SK-N-SH (cell line): ENCODE measurements at regions not wholly inside any gene's neighbourhood (a gene's known extent, or its start where the extent isn't known, plus 50 kb on each side); places are given as distances from the start of the nearest gene placed in this dataset.

Source experiments
- CHD2 ChIP-seq: fragments of 150-350 bp; IDR thresholded peaks from 2 replicates; pipeline ENCODE4 v1.6.1; 2018; ENCODE audit warnings: low read length; ENCODE audit not compliant: partially characterized antibody
- ELF1 ChIP-seq: IDR thresholded peaks from 2 replicates; pipeline ENCODE4 v1.4.0; 2012
- EP300 ChIP-seq, 2 experiments: IDR thresholded peaks; 2 replicates each; pipeline versions ENCODE4 v1.4.0 to v1.6.1; 2012; ENCODE audit warnings: borderline replicate concordance in 1 of 2, low read depth in 1 of 2, low read length in 1 of 2
- FOSL2 ChIP-seq: IDR thresholded peaks from 2 replicates; pipeline ENCODE4 v1.4.0; 2012; ENCODE audit warnings: low read depth, mild to moderate bottlenecking, moderate library complexity, borderline replicate concordance
- FOXJ3 ChIP-seq: sonication (generic); formaldehyde crosslinking; IDR thresholded peaks from 2 replicates; pipeline ENCODE4 v1.5.1; 2020; ENCODE audit warnings: mild to moderate bottlenecking, missing genetic modification reagents
- FOXM1 ChIP-seq: IDR thresholded peaks from 2 replicates; pipeline ENCODE4 v1.4.0; 2012; ENCODE audit warnings: low read depth, mild to moderate bottlenecking
- GATA2 ChIP-seq: sonication (generic); formaldehyde crosslinking; IDR thresholded peaks from 2 replicates; pipeline ENCODE4 v1.5.0; 2020; ENCODE audit warnings: mild to moderate bottlenecking, missing genetic modification reagents
- JUND ChIP-seq: IDR thresholded peaks from 2 replicates; pipeline ENCODE4 v1.4.0; 2012
- MAX ChIP-seq: IDR thresholded peaks from 2 replicates; pipeline ENCODE4 v1.4.0; 2012; ENCODE audit warnings: low read depth
- MEF2A ChIP-seq: IDR thresholded peaks from 2 replicates; pipeline ENCODE4 v1.4.0; 2012; ENCODE audit warnings: low read depth, borderline replicate concordance
- MXI1 ChIP-seq: IDR thresholded peaks from 2 replicates; pipeline ENCODE4 v1.6.1; 2012; ENCODE audit warnings: mild to moderate bottlenecking, low read depth, low read length, improper control_type of control experiment
- NFIC ChIP-seq: IDR thresholded peaks from 2 replicates; pipeline ENCODE4 v1.4.0; 2012; ENCODE audit warnings: borderline replicate concordance
- NRF1 ChIP-seq: IDR thresholded peaks from 2 replicates; pipeline ENCODE4 v1.6.1; 2012; ENCODE audit warnings: low read depth, mild to moderate bottlenecking, low read length
- POLR2AphosphoS5 ChIP-seq: IDR thresholded peaks from 2 replicates; pipeline ENCODE4 v1.6.1; 2012; ENCODE audit warnings: low read depth, low read length
- RAD21 ChIP-seq: IDR thresholded peaks from 2 replicates; pipeline ENCODE4 v1.6.1; 2012; ENCODE audit warnings: mild to moderate bottlenecking, low read length
- RCOR1 ChIP-seq: fragments of 150-350 bp; IDR thresholded peaks from 2 replicates; pipeline ENCODE4 v1.6.1; 2017; ENCODE audit warnings: antibody characterized with exemption, low read length
- RFX5 ChIP-seq: IDR thresholded peaks from 2 replicates; pipeline ENCODE4 v1.6.1; 2012; ENCODE audit warnings: mild to moderate bottlenecking, improper control_type of control experiment, low read length
- SIN3A ChIP-seq: IDR thresholded peaks from 2 replicates; pipeline ENCODE4 v1.6.1; 2012; ENCODE audit warnings: low read depth, mild to moderate bottlenecking, low read length, moderate library complexity, borderline replicate concordance
- TAF1 ChIP-seq: IDR thresholded peaks from 2 replicates; pipeline ENCODE4 v1.6.1; 2012; ENCODE audit warnings: low read depth, mild to moderate bottlenecking, low read length, moderate library complexity, borderline replicate concordance
- TCF12 ChIP-seq: IDR thresholded peaks from 2 replicates; pipeline ENCODE4 v1.4.0; 2012
- TEAD4 ChIP-seq: IDR thresholded peaks from 2 replicates; pipeline ENCODE4 v1.4.0; 2012; ENCODE audit warnings: mild to moderate bottlenecking, borderline replicate concordance; ENCODE audit not compliant: insufficient read depth
- USF1 ChIP-seq: IDR thresholded peaks from 2 replicates; pipeline ENCODE4 v1.4.0; 2012; ENCODE audit warnings: low read depth, borderline replicate concordance
- YY1 ChIP-seq: IDR thresholded peaks from 2 replicates; pipeline ENCODE4 v1.4.0; 2012; ENCODE audit warnings: low read depth, mild to moderate bottlenecking
- TF ChIP-seq, protein P1 (sequence below): IDR thresholded peaks from 2 replicates; pipeline ENCODE4 v1.4.0; 2012; ENCODE audit warnings: low read depth, borderline replicate concordance
- TF ChIP-seq, protein P2 (sequence below): IDR thresholded peaks from 2 replicates; pipeline ENCODE4; 2012
- TF ChIP-seq, protein P3 (sequence below): fragments of 150-350 bp; IDR thresholded peaks from 2 replicates; pipeline ENCODE4 v1.6.1; 2017; ENCODE audit warnings: antibody characterized with exemption, low read length, low read depth, borderline replicate concordance
- TF ChIP-seq, protein P4 (sequence below): IDR thresholded peaks from 2 replicates; pipeline ENCODE4 v1.6.1; 2012; ENCODE audit warnings: mild to moderate bottlenecking, low read depth, low read length, moderate library complexity

DNA sequence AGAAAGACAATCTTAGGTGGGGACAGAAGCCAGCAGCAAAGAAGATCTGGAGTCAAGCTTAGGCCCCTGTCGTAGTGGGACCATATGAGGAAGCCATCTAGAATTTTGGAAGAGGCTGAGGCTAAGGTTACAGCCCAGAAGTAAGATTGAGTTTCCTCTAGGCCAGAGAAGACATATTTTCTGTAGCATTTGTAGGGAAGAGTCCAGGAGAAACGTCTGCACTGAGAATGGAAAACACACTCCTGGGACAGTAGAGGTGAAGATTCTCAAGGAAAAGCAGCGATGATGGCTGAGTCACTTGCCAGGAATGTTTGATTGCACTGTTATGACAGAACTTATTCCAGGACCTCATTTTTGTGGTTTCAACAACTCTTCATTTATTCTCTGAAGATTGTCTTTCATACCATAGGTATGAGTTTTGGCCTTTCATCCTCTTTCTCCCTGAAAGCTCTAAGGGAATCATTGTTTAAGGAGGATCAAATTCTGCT is 107.2 kb downstream of the GTPBP8 start (continued):
- TF ChIP-seq, protein P1, sequence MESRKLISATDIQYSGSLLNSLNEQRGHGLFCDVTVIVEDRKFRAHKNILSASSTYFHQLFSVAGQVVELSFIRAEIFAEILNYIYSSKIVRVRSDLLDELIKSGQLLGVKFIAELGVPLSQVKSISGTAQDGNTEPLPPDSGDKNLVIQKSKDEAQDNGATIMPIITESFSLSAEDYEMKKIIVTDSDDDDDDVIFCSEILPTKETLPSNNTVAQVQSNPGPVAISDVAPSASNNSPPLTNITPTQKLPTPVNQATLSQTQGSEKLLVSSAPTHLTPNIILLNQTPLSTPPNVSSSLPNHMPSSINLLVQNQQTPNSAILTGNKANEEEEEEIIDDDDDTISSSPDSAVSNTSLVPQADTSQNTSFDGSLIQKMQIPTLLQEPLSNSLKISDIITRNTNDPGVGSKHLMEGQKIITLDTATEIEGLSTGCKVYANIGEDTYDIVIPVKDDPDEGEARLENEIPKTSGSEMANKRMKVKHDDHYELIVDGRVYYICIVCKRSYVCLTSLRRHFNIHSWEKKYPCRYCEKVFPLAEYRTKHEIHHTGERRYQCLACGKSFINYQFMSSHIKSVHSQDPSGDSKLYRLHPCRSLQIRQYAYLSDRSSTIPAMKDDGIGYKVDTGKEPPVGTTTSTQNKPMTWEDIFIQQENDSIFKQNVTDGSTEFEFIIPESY = peak; percentile 81
- peak; percentile 52; the same call in 1 of the 2 replicates for TF ChIP-seq MEF2A
- peak; percentile 97 for TF ChIP-seq FOSL2
- peak; percentile 97 for TF ChIP-seq NFIC
- no peak for TF ChIP-seq CHD2
- TF ChIP-seq USF1 = no peak
- peak; percentile 100 for TF ChIP-seq JUND
- TF ChIP-seq NRF1 = no peak
- TF ChIP-seq TEAD4 = peak; percentile 98
- no peak for TF ChIP-seq GATA2 (CRISPR knock-in tag)
- TF ChIP-seq ELF1 = 0 out of 2 replicates have a peak, but pooled peaks have one; percentile 29
- TF ChIP-seq TCF12 = peak; percentile 98
- TF ChIP-seq RAD21 = no peak
- no peak for TF ChIP-seq RCOR1
- TF ChIP-seq SIN3A = peak; percentile 62; the same call in 1 of the 2 replicates
- no peak for TF ChIP-seq FOXJ3
- peak; percentile 91 for TF ChIP-seq FOXM1
- no peak for TF ChIP-seq RFX5
- TF ChIP-seq MAX = peak; percentile 44; the same call in 1 of the 2 replicates
- TF ChIP-seq, protein P2, sequence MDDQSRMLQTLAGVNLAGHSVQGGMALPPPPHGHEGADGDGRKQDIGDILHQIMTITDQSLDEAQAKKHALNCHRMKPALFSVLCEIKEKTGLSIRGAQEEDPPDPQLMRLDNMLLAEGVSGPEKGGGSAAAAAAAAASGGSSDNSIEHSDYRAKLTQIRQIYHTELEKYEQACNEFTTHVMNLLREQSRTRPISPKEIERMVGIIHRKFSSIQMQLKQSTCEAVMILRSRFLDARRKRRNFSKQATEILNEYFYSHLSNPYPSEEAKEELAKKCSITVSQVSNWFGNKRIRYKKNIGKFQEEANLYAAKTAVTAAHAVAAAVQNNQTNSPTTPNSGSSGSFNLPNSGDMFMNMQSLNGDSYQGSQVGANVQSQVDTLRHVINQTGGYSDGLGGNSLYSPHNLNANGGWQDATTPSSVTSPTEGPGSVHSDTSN = peak; percentile 96
- TF ChIP-seq EP300 (IDR thresholded peaks at IDR 0.05; ENCODE audit: borderline replicate concordance in 1 of 2, low read depth in 1 of 2, low read length in 1 of 2) = peak; percentile 53 to 97; a peak in 3 of 4 replicates
- peak; percentile 90 for TF ChIP-seq POLR2AphosphoS5
- TF ChIP-seq, protein P3, sequence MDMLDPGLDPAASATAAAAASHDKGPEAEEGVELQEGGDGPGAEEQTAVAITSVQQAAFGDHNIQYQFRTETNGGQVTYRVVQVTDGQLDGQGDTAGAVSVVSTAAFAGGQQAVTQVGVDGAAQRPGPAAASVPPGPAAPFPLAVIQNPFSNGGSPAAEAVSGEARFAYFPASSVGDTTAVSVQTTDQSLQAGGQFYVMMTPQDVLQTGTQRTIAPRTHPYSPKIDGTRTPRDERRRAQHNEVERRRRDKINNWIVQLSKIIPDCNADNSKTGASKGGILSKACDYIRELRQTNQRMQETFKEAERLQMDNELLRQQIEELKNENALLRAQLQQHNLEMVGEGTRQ = no peak
- TF ChIP-seq YY1 = no peak
- TF ChIP-seq, protein P4, sequence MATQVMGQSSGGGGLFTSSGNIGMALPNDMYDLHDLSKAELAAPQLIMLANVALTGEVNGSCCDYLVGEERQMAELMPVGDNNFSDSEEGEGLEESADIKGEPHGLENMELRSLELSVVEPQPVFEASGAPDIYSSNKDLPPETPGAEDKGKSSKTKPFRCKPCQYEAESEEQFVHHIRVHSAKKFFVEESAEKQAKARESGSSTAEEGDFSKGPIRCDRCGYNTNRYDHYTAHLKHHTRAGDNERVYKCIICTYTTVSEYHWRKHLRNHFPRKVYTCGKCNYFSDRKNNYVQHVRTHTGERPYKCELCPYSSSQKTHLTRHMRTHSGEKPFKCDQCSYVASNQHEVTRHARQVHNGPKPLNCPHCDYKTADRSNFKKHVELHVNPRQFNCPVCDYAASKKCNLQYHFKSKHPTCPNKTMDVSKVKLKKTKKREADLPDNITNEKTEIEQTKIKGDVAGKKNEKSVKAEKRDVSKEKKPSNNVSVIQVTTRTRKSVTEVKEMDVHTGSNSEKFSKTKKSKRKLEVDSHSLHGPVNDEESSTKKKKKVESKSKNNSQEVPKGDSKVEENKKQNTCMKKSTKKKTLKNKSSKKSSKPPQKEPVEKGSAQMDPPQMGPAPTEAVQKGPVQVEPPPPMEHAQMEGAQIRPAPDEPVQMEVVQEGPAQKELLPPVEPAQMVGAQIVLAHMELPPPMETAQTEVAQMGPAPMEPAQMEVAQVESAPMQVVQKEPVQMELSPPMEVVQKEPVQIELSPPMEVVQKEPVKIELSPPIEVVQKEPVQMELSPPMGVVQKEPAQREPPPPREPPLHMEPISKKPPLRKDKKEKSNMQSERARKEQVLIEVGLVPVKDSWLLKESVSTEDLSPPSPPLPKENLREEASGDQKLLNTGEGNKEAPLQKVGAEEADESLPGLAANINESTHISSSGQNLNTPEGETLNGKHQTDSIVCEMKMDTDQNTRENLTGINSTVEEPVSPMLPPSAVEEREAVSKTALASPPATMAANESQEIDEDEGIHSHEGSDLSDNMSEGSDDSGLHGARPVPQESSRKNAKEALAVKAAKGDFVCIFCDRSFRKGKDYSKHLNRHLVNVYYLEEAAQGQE = no peak
- TF ChIP-seq MXI1 = no peak
- no peak for TF ChIP-seq TAF1
